ENCODE measurements at regions not wholly inside any gene's neighbourhood (a gene's known extent, or its start where the extent isn't known, plus 50 kb on each side); places are given as distances from the start of the nearest gene placed in this dataset.

- H3K4me3 ChIP-seq (ENCODE audit: low read depth, low read length): no peak overlapping the region
- no peak for TF ChIP-seq CTCF (IDR thresholded peaks at IDR 0.05; ENCODE audit: borderline replicate concordance, insufficient read depth, low read depth, low read length)
Observed at GRCh38 chr20:12641619-12642018, 367.2 kb upstream of the SPTLC3 start.

- TF ChIP-seq CTCF (IDR thresholded peaks at IDR 0.05; ENCODE audit: borderline replicate concordance, insufficient read depth, low read depth, low read length): no peak
- H3K4me3 ChIP-seq (ENCODE audit: low read depth, low read length): no peak overlapping the region
Observed at GRCh38 chr20:12644461-12644860, 364.3 kb upstream of the SPTLC3 start.

GRCh38 chr20:12649234-12649633 is 359.5 kb upstream of the SPTLC3 start:
- H3K4me3 ChIP-seq (ENCODE audit: low read depth, low read length): no peak overlapping the region
- TF ChIP-seq CTCF (IDR thresholded peaks at IDR 0.05; ENCODE audit: borderline replicate concordance, insufficient read depth, low read depth, low read length): no peak

- TF ChIP-seq CTCF (IDR thresholded peaks at IDR 0.05; ENCODE audit: borderline replicate concordance, insufficient read depth, low read depth, low read length): no peak
- no peak overlapping the region for H3K4me3 ChIP-seq (ENCODE audit: low read depth, low read length)
Observed at GRCh38 chr20:12653642-12654041, 355.1 kb upstream of the SPTLC3 start.

GRCh38 chr20:12659942-12660341 is 348.8 kb upstream of the SPTLC3 start:
- no peak for TF ChIP-seq CTCF (IDR thresholded peaks at IDR 0.05; ENCODE audit: borderline replicate concordance, insufficient read depth, low read depth, low read length)
- H3K4me3 ChIP-seq (ENCODE audit: low read depth, low read length): no peak overlapping the region

- no peak overlapping the region for H3K4me3 ChIP-seq (ENCODE audit: low read depth, low read length)
- no peak for TF ChIP-seq CTCF (IDR thresholded peaks at IDR 0.05; ENCODE audit: borderline replicate concordance, insufficient read depth, low read depth, low read length)
Observed at GRCh38 chr20:12660918-12661317, 347.9 kb upstream of the SPTLC3 start.

- no peak overlapping the region for H3K4me3 ChIP-seq (ENCODE audit: low read depth, low read length)
- TF ChIP-seq CTCF (IDR thresholded peaks at IDR 0.05; ENCODE audit: borderline replicate concordance, insufficient read depth, low read depth, low read length): no peak
Observed at GRCh38 chr20:12670301-12670700, 338.5 kb upstream of the SPTLC3 start.

Measured in GM12875 (cell line).